ENCODE measurements at regions not wholly inside any gene's neighbourhood (a gene's known extent, or its start where the extent isn't known, plus 50 kb on each side); places are given as distances from the start of the nearest gene placed in this dataset.

GRCh38 chr12:74145328-74145727 is 392.3 kb upstream of the ATXN7L3B start:
- H2BK15ac ChIP-seq (ENCODE audit: low read depth, poor library complexity, severe bottlenecking), result no peak overlapping the region
- no peak overlapping the region for H2BK120ac ChIP-seq (ENCODE audit: low read depth, low read length)
- H3K79me1 ChIP-seq (replicated peaks; ENCODE audit: low read length, poor library complexity, severe bottlenecking), result no peaks in the 10 kb centered on the region
- no peak overlapping the region for H3K4me3 ChIP-seq (ENCODE audit: insufficient read depth in 1 of 2, low read depth in 1 of 2, low read length in 2 of 2)
- no peaks in the 10 kb centered on the region for H3K4me1 ChIP-seq (ENCODE audit: control insufficient read depth, insufficient read depth, low read depth, low read length)
- no peak overlapping the region for H3K4me2 ChIP-seq (ENCODE audit: low read length, poor library complexity, severe bottlenecking)
- no peak overlapping the region for H3K9ac ChIP-seq (ENCODE audit: low read length)
- no peak overlapping the region for H4K8ac ChIP-seq (ENCODE audit: low read length)
- no peak overlapping the region for H2BK5ac ChIP-seq (ENCODE audit: low read depth, low read length, poor library complexity, severe bottlenecking)
- no peak for DNase-seq
- no peaks in the 10 kb centered on the region for H3K9me3 ChIP-seq (ENCODE audit: control insufficient read depth, low read length)
- H2AFZ ChIP-seq (ENCODE audit: low read depth, low read length), result no peak overlapping the region
- H2BK12ac ChIP-seq (ENCODE audit: low read length in 2 of 2), result no peak overlapping the region
- no peak overlapping the region for H3K23ac ChIP-seq (ENCODE audit: low read length in 2 of 2)
- no peak overlapping the region for H3K18ac ChIP-seq (ENCODE audit: low read depth in 1 of 2, low read length in 2 of 2)
- no peak overlapping the region for H3K27ac ChIP-seq (ENCODE audit: low read length, poor library complexity, severe bottlenecking)
- no peaks in the 10 kb centered on the region for H3K27me3 ChIP-seq (ENCODE audit: control insufficient read depth in 1 of 2, insufficient read depth in 1 of 2, low read length in 2 of 2)
- no peak overlapping the region for H3K4ac ChIP-seq (ENCODE audit: low read depth in 1 of 2, low read length in 2 of 2)
- no peaks in the 10 kb centered on the region for H3K36me3 ChIP-seq (ENCODE audit: control insufficient read depth in 1 of 2, insufficient read depth in 2 of 2, low read depth in 1 of 2, low read length in 2 of 2)
- no peak overlapping the region for H3K14ac ChIP-seq (ENCODE audit: low read length in 2 of 2)
- no peak overlapping the region for H4K91ac ChIP-seq (ENCODE audit: low read length)
- H2AK5ac ChIP-seq (ENCODE audit: low read length, severe bottlenecking), result no peak overlapping the region
- WGBS, result no CpG with 5 or more reads among the region's 1 CpG

GRCh38 chr12:74148849-74149248 is 388.8 kb upstream of the ATXN7L3B start:
- no peak overlapping the region for H3K18ac ChIP-seq (ENCODE audit: low read depth in 1 of 2, low read length in 2 of 2)
- no peaks in the 10 kb centered on the region for H3K4me1 ChIP-seq (ENCODE audit: control insufficient read depth, insufficient read depth, low read depth, low read length)
- DNase-seq, result no peak
- no peak overlapping the region for H2BK12ac ChIP-seq (ENCODE audit: low read length in 2 of 2)
- WGBS, result 85% methylated on average over 2 of the region's 2 CpGs
- no peak overlapping the region for H2BK15ac ChIP-seq (ENCODE audit: low read depth, poor library complexity, severe bottlenecking)
- no peak overlapping the region for H3K23ac ChIP-seq (ENCODE audit: low read length in 2 of 2)
- H4K91ac ChIP-seq (ENCODE audit: low read length), result no peak overlapping the region
- H3K14ac ChIP-seq (ENCODE audit: low read length in 2 of 2), result no peak overlapping the region
- no peak overlapping the region for H3K4me2 ChIP-seq (ENCODE audit: low read length, poor library complexity, severe bottlenecking)
- H3K36me3 ChIP-seq (ENCODE audit: control insufficient read depth in 1 of 2, insufficient read depth in 2 of 2, low read depth in 1 of 2, low read length in 2 of 2), result no peaks in the 10 kb centered on the region
- H3K27ac ChIP-seq (ENCODE audit: low read length, poor library complexity, severe bottlenecking), result no peak overlapping the region
- H3K79me1 ChIP-seq (replicated peaks; ENCODE audit: low read length, poor library complexity, severe bottlenecking), result no peaks in the 10 kb centered on the region
- H3K4me3 ChIP-seq (ENCODE audit: insufficient read depth in 1 of 2, low read depth in 1 of 2, low read length in 2 of 2), result no peak overlapping the region
- no peak overlapping the region for H2BK120ac ChIP-seq (ENCODE audit: low read depth, low read length)
- H4K8ac ChIP-seq (ENCODE audit: low read length), result no peak overlapping the region
- no peak overlapping the region for H2AK5ac ChIP-seq (ENCODE audit: low read length, severe bottlenecking)
- no peak overlapping the region for H3K4ac ChIP-seq (ENCODE audit: low read depth in 1 of 2, low read length in 2 of 2)
- no peak overlapping the region for H2AFZ ChIP-seq (ENCODE audit: low read depth, low read length)
- no peaks in the 10 kb centered on the region for H3K9me3 ChIP-seq (ENCODE audit: control insufficient read depth, low read length)
- no peak overlapping the region for H3K9ac ChIP-seq (ENCODE audit: low read length)
- H3K27me3 ChIP-seq (ENCODE audit: control insufficient read depth in 1 of 2, insufficient read depth in 1 of 2, low read length in 2 of 2), result no peaks in the 10 kb centered on the region
- no peak overlapping the region for H2BK5ac ChIP-seq (ENCODE audit: low read depth, low read length, poor library complexity, severe bottlenecking)

GRCh38 chr12:74152370-74152769 is 385.3 kb upstream of the ATXN7L3B start:
- Histone ChIP-seq H2AK5ac (ENCODE audit: low read length, severe bottlenecking) (no peak overlapping the region), H3K18ac (ENCODE audit: low read depth in 1 of 2, low read length in 2 of 2) (no peak overlapping the region), H2BK15ac (ENCODE audit: low read depth, poor library complexity, severe bottlenecking) (no peak overlapping the region), H3K4ac (ENCODE audit: low read depth in 1 of 2, low read length in 2 of 2) (no peak overlapping the region), H2BK120ac (ENCODE audit: low read depth, low read length) (no peak overlapping the region), H2BK12ac (ENCODE audit: low read length in 2 of 2) (no peak overlapping the region), H3K9me3 (ENCODE audit: control insufficient read depth, low read length) (no peaks in the 10 kb centered on the region), H2AFZ (ENCODE audit: low read depth, low read length) (no peak overlapping the region), H3K9ac (ENCODE audit: low read length) (no peak overlapping the region), H3K27ac (ENCODE audit: low read length, poor library complexity, severe bottlenecking) (no peak overlapping the region), H3K79me1 (replicated peaks; ENCODE audit: low read length, poor library complexity, severe bottlenecking) (no peaks in the 10 kb centered on the region), H3K27me3 (ENCODE audit: control insufficient read depth in 1 of 2, insufficient read depth in 1 of 2, low read length in 2 of 2) (no peaks in the 10 kb centered on the region), H4K8ac (ENCODE audit: low read length) (no peak overlapping the region), H3K36me3 (ENCODE audit: control insufficient read depth in 1 of 2, insufficient read depth in 2 of 2, low read depth in 1 of 2, low read length in 2 of 2) (no peaks in the 10 kb centered on the region), H2BK5ac (ENCODE audit: low read depth, low read length, poor library complexity, severe bottlenecking) (no peak overlapping the region), H4K91ac (ENCODE audit: low read length) (no peak overlapping the region), H3K4me2 (ENCODE audit: low read length, poor library complexity, severe bottlenecking) (no peak overlapping the region), H3K4me3 (ENCODE audit: insufficient read depth in 1 of 2, low read depth in 1 of 2, low read length in 2 of 2) (no peak overlapping the region), H3K14ac (ENCODE audit: low read length in 2 of 2) (no peak overlapping the region), H3K4me1 (ENCODE audit: control insufficient read depth, insufficient read depth, low read depth, low read length) (no peaks in the 10 kb centered on the region), H3K23ac (ENCODE audit: low read length in 2 of 2) (no peak overlapping the region)
- 72% methylated on average over 2 of the region's 2 CpGs for WGBS
- DNase-seq, result no peak

- no peak for DNase-seq
- Histone ChIP-seq H4K8ac (ENCODE audit: low read length) (no peak overlapping the region), H3K4me2 (ENCODE audit: low read length, poor library complexity, severe bottlenecking) (no peak overlapping the region), H3K14ac (ENCODE audit: low read length in 2 of 2) (no peak overlapping the region), H2AFZ (ENCODE audit: low read depth, low read length) (no peak overlapping the region), H2BK5ac (ENCODE audit: low read depth, low read length, poor library complexity, severe bottlenecking) (no peak overlapping the region), H2BK120ac (ENCODE audit: low read depth, low read length) (no peak overlapping the region), H2AK5ac (ENCODE audit: low read length, severe bottlenecking) (no peak overlapping the region), H3K4me1 (ENCODE audit: control insufficient read depth, insufficient read depth, low read depth, low read length) (no peaks in the 10 kb centered on the region), H2BK15ac (ENCODE audit: low read depth, poor library complexity, severe bottlenecking) (no peak overlapping the region), H3K36me3 (ENCODE audit: control insufficient read depth in 1 of 2, insufficient read depth in 2 of 2, low read depth in 1 of 2, low read length in 2 of 2) (peaks cover 0 to 3% of the 10 kb centered on the region in 2 experiments), H3K18ac (ENCODE audit: low read depth in 1 of 2, low read length in 2 of 2) (no peak overlapping the region), H3K4ac (ENCODE audit: low read depth in 1 of 2, low read length in 2 of 2) (no peak overlapping the region), H3K23ac (ENCODE audit: low read length in 2 of 2) (no peak overlapping the region), H3K9me3 (ENCODE audit: control insufficient read depth, low read length) (peaks cover 5% of the 10 kb centered on the region), H3K27me3 (ENCODE audit: control insufficient read depth in 1 of 2, insufficient read depth in 1 of 2, low read length in 2 of 2) (no peaks in the 10 kb centered on the region), H3K79me1 (replicated peaks; ENCODE audit: low read length, poor library complexity, severe bottlenecking) (no peaks in the 10 kb centered on the region), H2BK12ac (ENCODE audit: low read length in 2 of 2) (no peak overlapping the region), H3K27ac (ENCODE audit: low read length, poor library complexity, severe bottlenecking) (no peak overlapping the region), H3K9ac (ENCODE audit: low read length) (no peak overlapping the region), H4K91ac (ENCODE audit: low read length) (no peak overlapping the region), H3K4me3 (ENCODE audit: insufficient read depth in 1 of 2, low read depth in 1 of 2, low read length in 2 of 2) (no peak overlapping the region)
- WGBS, result 91% methylated on average over 2 of the region's 2 CpGs
These were observed 371.5 kb upstream of the ATXN7L3B start for GRCh38 chr12:74166096-74166495.

Data from mesenchymal stem cell (in vitro differentiated cells and primary cell).